ENCODE measurements at regions not wholly inside any gene's neighbourhood (a gene's known extent, or its start where the extent isn't known, plus 50 kb on each side); places are given as distances from the start of the nearest gene placed in this dataset.

GRCh38 chr6:146898888-146899227 lies 300.1 kb downstream of the ADGB start:
- DNase-seq (ENCODE audit: low spot score), result no peak
- intact Hi-C loops (cut with DNase I), result no loop called here

GRCh38 chr6:146901940-146902816 lies 302.0 kb upstream of the STXBP5 start:
- intact Hi-C loops (cut with DNase I), result loop anchor here in 1 of 2 donors (5.0 kb wide), 1 partner anchor 205 kb away; no protein-coding TSS in a partner anchor
- no peak for DNase-seq (ENCODE audit: low spot score)

GRCh38 chr6:146902846-146903245 lies 301.4 kb upstream of the STXBP5 start:
- intact Hi-C loops (cut with DNase I), result loop anchor here in 1 of 2 donors (5.0 kb wide), 1 partner anchor 206 kb away; no protein-coding TSS in a partner anchor

GRCh38 chr6:146903451-146903850 lies 300.8 kb upstream of the STXBP5 start:
- intact Hi-C loops (cut with DNase I), result loop anchor here in 1 of 2 donors (5.0 kb wide), 1 partner anchor 206 kb away; no protein-coding TSS in a partner anchor
- DNase-seq (ENCODE audit: low spot score), result no peak

More at GRCh38 chr6:146902846-146903245, 301.4 kb upstream of the STXBP5 start:
- no peak for DNase-seq (ENCODE audit: low spot score)

GRCh38 chr6:146904596-146904995 lies 299.6 kb upstream of the STXBP5 start:
- intact Hi-C loops (cut with DNase I), result loop anchor here in 1 of 2 donors (5.0 kb wide), 1 partner anchor 207 kb away; no protein-coding TSS in a partner anchor
- no peak for DNase-seq (ENCODE audit: low spot score)

- intact Hi-C loops (cut with DNase I), result no loop called here
Measured at GRCh38 chr6:146905181-146905704, 299.0 kb upstream of the STXBP5 start.

GRCh38 chr6:146908786-146909185 lies 295.4 kb upstream of the STXBP5 start:
- intact Hi-C loops (cut with DNase I), result no loop called here
- DNase-seq (ENCODE audit: low spot score), result no peak

More at GRCh38 chr6:146905181-146905704, 299.0 kb upstream of the STXBP5 start:
- DNase-seq (ENCODE audit: low spot score), result no peak

GRCh38 chr6:146909376-146909775 lies 294.8 kb upstream of the STXBP5 start:
- intact Hi-C loops (cut with DNase I), result no loop called here
- no peak for DNase-seq (ENCODE audit: low spot score)

GRCh38 chr6:146909886-146910285 lies 294.3 kb upstream of the STXBP5 start:
- no peak for DNase-seq (ENCODE audit: low spot score)
- intact Hi-C loops (cut with DNase I), result no loop called here

GRCh38 chr6:146910611-146911010 lies 293.6 kb upstream of the STXBP5 start:
- intact Hi-C loops (cut with DNase I), result no loop called here
- no peak for DNase-seq (ENCODE audit: low spot score)

- intact Hi-C loops (cut with DNase I), result no loop called here
- no peak for DNase-seq (ENCODE audit: low spot score)
Measured at GRCh38 chr6:146911635-146912215, 292.5 kb upstream of the STXBP5 start.

GRCh38 chr6:146912730-146913685 lies 291.2 kb upstream of the STXBP5 start:
- DNase-seq (ENCODE audit: low spot score), result no peak
- intact Hi-C loops (cut with DNase I), result no loop called here

- peak; percentile 90 for DNase-seq (ENCODE audit: low spot score)
- intact Hi-C loops (cut with DNase I), result no loop called here
Measured at GRCh38 chr6:146913842-146914488, 290.3 kb upstream of the STXBP5 start.

- intact Hi-C loops (cut with DNase I), result no loop called here
- peak; percentile 77 for DNase-seq (ENCODE audit: low spot score)
Measured at GRCh38 chr6:146914489-146915483, 289.4 kb upstream of the STXBP5 start.

GRCh38 chr6:146915671-146916127 lies 288.5 kb upstream of the STXBP5 start:
- DNase-seq (ENCODE audit: low spot score), result no peak
- intact Hi-C loops (cut with DNase I), result no loop called here

GRCh38 chr6:146916435-146917025 lies 287.7 kb upstream of the STXBP5 start:
- intact Hi-C loops (cut with DNase I), result no loop called here
- no peak for DNase-seq (ENCODE audit: low spot score)

- DNase-seq (ENCODE audit: low spot score), result no peak
- intact Hi-C loops (cut with DNase I), result no loop called here
Measured at GRCh38 chr6:146917182-146917581, 287.0 kb upstream of the STXBP5 start.
